ENCODE measurements at regions not wholly inside any gene's neighbourhood (a gene's known extent, or its start where the extent isn't known, plus 50 kb on each side); places are given as distances from the start of the nearest gene placed in this dataset.

DNA sequence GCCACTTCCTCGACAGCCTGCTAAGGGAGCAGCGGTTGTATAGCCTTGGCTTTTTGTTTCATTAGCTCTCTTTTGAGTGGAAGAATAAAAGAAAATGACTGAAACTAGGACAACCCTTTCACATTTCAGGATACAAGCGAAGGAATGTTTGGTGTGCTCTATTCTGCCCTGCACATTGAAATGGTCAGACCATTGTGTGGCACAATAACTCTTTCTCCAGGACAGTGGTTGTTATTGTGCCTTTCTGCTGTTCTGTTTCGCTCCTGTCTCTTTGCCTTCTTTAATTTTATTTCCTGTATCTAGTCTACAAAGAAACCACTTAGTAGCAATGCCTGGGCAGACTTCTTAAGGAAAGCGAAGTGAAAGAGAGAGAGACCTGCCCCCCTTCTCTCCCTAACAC is 473.7 kb downstream of the GBA3 start:
- WGBS, 2 donors: 91 to 92% methylated on average over 5 of the region's 5 CpGs
- intact Hi-C loops (cut with DNase I): no loop called here
- Histone ChIP-seq H3K4me3 (no peak overlapping the region), H3K4me1 (no peaks in the 10 kb centered on the region), H3K9me3 (no peaks in the 10 kb centered on the region), H3K36me3 (no peaks in the 10 kb centered on the region), H3K27me3 (no peaks in the 10 kb centered on the region), H3K27ac (no peak overlapping the region)
- TF ChIP-seq POLR2A (IDR thresholded peaks at IDR 0.05): no peak
- TF ChIP-seq POLR2AphosphoS5 (IDR thresholded peaks at IDR 0.05): no peak
- TF ChIP-seq, protein P1, sequence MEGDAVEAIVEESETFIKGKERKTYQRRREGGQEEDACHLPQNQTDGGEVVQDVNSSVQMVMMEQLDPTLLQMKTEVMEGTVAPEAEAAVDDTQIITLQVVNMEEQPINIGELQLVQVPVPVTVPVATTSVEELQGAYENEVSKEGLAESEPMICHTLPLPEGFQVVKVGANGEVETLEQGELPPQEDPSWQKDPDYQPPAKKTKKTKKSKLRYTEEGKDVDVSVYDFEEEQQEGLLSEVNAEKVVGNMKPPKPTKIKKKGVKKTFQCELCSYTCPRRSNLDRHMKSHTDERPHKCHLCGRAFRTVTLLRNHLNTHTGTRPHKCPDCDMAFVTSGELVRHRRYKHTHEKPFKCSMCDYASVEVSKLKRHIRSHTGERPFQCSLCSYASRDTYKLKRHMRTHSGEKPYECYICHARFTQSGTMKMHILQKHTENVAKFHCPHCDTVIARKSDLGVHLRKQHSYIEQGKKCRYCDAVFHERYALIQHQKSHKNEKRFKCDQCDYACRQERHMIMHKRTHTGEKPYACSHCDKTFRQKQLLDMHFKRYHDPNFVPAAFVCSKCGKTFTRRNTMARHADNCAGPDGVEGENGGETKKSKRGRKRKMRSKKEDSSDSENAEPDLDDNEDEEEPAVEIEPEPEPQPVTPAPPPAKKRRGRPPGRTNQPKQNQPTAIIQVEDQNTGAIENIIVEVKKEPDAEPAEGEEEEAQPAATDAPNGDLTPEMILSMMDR (IDR thresholded peaks at IDR 0.05): no peak
- TF ChIP-seq EP300 (IDR thresholded peaks at IDR 0.05): no peak
- no peak for DNase-seq

DNA sequence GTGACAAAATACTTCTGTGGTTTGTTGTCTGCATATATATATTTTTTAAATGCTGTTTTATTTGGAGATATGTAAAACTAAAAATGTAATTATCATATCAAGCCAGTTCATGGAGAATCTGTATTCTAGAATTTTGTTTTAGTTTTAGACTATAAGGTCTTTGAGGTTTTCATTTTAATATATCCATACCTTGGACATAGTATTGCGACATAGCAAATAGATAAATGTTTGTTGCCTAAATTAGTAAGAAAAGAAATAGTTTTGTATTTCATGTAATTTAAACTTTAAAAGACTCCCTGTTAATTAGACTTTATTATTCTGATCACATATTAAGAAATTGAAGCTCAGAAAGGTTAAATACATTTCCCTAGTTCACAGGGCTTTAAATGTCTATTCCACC is 472.9 kb downstream of the GBA3 start:
- Histone ChIP-seq H3K27ac (no peak overlapping the region), H3K4me3 (no peak overlapping the region), H3K9me3 (no peaks in the 10 kb centered on the region), H3K27me3 (no peaks in the 10 kb centered on the region), H3K4me1 (no peaks in the 10 kb centered on the region), H3K36me3 (no peaks in the 10 kb centered on the region)
- 97 to 99% methylated on average over 1 of the region's 1 CpG for WGBS, 2 donors
- TF ChIP-seq EP300 (IDR thresholded peaks at IDR 0.05) (no peak), POLR2A (IDR thresholded peaks at IDR 0.05) (no peak), POLR2AphosphoS5 (IDR thresholded peaks at IDR 0.05) (no peak)
- TF ChIP-seq, protein P1 (IDR thresholded peaks at IDR 0.05): no peak
- DNase-seq: no peak
- intact Hi-C loops (cut with DNase I): no loop called here

DNA sequence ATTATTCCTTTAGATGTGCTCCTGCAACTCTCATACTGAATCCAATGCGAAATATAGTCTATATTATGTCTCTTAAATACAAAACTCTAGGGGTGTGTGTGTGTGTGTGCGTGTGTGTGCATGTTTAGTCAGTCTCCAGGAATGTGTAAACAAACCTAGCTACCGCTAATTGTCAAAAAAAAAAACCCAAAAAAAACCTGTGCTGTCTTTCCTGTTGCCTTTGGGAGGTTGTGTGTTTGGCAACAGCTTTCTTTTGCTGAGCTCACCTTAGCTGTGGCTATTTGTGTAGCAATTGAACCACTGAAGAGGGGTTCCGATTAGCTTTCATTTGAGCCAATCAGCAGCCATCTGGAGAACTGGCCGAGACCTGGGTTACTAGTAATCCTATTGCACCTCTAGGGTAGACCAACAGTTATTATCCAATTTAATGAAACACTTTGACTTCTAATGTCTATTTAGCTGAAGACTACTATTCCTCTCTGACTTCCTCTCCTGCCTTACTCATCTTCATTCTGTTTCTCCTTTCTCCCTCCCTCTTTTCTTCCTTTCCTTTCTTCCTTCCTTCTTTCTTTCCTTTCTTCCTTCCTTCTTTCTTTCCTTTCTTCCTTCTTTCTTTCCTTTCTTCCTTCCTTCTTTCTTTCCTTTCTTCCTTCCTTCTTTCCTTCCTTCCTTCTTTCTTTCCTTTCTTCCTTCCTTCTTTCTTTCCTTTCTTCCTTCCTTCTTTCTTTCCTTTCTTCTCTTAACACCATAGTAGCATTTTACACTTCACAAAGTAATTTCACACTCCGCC is 471.1 kb downstream of the GBA3 start:
- DNase-seq: no peak
- 52 to 74% methylated on average over 6 of the region's 6 CpGs for WGBS, 2 donors
- TF ChIP-seq POLR2A (IDR thresholded peaks at IDR 0.05) (no peak), EP300 (IDR thresholded peaks at IDR 0.05) (no peak), POLR2AphosphoS5 (IDR thresholded peaks at IDR 0.05) (no peak)
- Histone ChIP-seq H3K4me1 (no peaks in the 10 kb centered on the region), H3K27me3 (no peaks in the 10 kb centered on the region), H3K36me3 (no peaks in the 10 kb centered on the region), H3K9me3 (no peaks in the 10 kb centered on the region), H3K4me3 (no peak overlapping the region), H3K27ac (no peak overlapping the region)
- intact Hi-C loops (cut with DNase I): no loop called here

DNA sequence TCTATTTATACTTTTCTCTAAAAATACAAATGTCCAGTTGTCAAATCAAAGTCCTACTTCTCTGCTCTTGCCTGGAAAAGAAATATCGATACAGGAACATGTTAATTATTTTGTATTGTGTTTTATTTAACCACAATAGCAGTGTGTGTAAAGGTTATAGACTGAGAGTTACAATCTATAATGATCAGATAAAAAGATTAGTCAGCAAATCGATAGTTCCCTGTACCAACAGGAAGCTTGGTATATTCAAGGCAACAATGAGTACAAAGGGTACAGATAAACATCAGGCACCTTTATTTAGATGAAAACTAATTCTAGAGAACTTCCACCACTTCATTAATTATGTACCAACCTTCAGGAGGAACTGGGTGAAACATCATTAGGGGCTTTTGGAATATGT is 469.5 kb downstream of the GBA3 start:
- H3K27me3 ChIP-seq: no peaks in the 10 kb centered on the region
- no peak overlapping the region for H3K27ac ChIP-seq
- H3K9me3 ChIP-seq: no peaks in the 10 kb centered on the region
- DNase-seq: no peak
- H3K4me1 ChIP-seq: no peaks in the 10 kb centered on the region
- WGBS, 2 donors: 58 to 75% methylated on average over 2 of the region's 2 CpGs
- TF ChIP-seq POLR2A (IDR thresholded peaks at IDR 0.05): no peak
- no peak for TF ChIP-seq POLR2AphosphoS5 (IDR thresholded peaks at IDR 0.05)
- TF ChIP-seq, protein P1 (IDR thresholded peaks at IDR 0.05): no peak
- TF ChIP-seq EP300 (IDR thresholded peaks at IDR 0.05): no peak
- no peak overlapping the region for H3K4me3 ChIP-seq
- intact Hi-C loops (cut with DNase I): no loop called here
- no peaks in the 10 kb centered on the region for H3K36me3 ChIP-seq

DNA sequence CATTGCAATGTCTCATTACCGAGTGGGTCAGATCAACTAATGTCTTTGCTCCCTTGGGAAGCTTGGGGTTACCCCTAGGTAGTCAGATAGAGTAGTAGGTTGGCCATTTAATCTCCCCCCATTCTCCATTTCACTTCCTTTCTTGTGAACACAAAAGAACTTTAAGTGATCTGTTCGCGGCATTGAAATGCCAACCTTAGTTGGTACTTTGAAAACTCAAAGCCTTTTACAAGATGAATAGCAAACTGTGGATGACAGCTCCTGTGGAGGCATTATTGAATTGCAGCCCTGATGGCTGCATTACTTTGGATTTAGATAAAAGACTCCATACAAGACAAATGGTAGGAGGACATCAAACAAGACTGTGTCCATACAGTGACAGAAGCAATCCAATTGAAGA is 469.1 kb downstream of the GBA3 start:
- H3K27ac ChIP-seq: no peak overlapping the region
- intact Hi-C loops (cut with DNase I): no loop called here
- H3K27me3 ChIP-seq: no peaks in the 10 kb centered on the region
- no peaks in the 10 kb centered on the region for H3K4me1 ChIP-seq
- DNase-seq: no peak
- H3K4me3 ChIP-seq: no peak overlapping the region
- H3K36me3 ChIP-seq: no peaks in the 10 kb centered on the region
- TF ChIP-seq POLR2A (IDR thresholded peaks at IDR 0.05) (no peak), POLR2AphosphoS5 (IDR thresholded peaks at IDR 0.05) (no peak), EP300 (IDR thresholded peaks at IDR 0.05) (no peak)
- TF ChIP-seq, protein P1 (IDR thresholded peaks at IDR 0.05): no peak
- H3K9me3 ChIP-seq: no peaks in the 10 kb centered on the region
- 90 to 97% methylated on average over 3 of the region's 3 CpGs for WGBS, 2 donors
